ENCODE measurements at regions not wholly inside any gene's neighbourhood (a gene's known extent, or its start where the extent isn't known, plus 50 kb on each side); places are given as distances from the start of the nearest gene placed in this dataset.

- TF ChIP-seq POLR2A (IDR thresholded peaks at IDR 0.05; ENCODE audit: low read length) = no peak
- TF ChIP-seq GATA1 (IDR thresholded peaks at IDR 0.05; ENCODE audit: low read depth, low read length) = no peak
Measured at GRCh38 chr10:28375399-28376354, 72.8 kb upstream of the MPP7 start.

Measured in erythroblast (primary cell).